ENCODE measurements at regions not wholly inside any gene's neighbourhood (a gene's known extent, or its start where the extent isn't known, plus 50 kb on each side); places are given as distances from the start of the nearest gene placed in this dataset.

GRCh38 chr2:16191431-16192200 lies 251.3 kb downstream of the MYCN start:
- no peaks in the 10 kb centered on the region for H3F3A ChIP-seq (replicated peaks; ENCODE audit: insufficient read depth)
- peaks cover 0 to 30% of the 10 kb centered on the region in 2 experiments; a peak in 1 of 4 replicates for H3K4me1 ChIP-seq (ENCODE audit: control insufficient read depth in 1 of 2, insufficient read depth in 2 of 2, low read depth in 1 of 2, low read length in 1 of 2)
- H3K36me3 ChIP-seq (replicated peaks in 1 of 2; ENCODE audit: control insufficient read depth in 1 of 2, insufficient read depth in 2 of 2, low read length in 1 of 2) = no peaks in the 10 kb centered on the region
- CTCF ChIA-PET = interaction anchor here (0.7 to 2.0 kb wide), 2 partner anchors 27 to 97 kb away, joined by 3 to 6 read pairs; no protein-coding TSS in a partner anchor
- H3K27me3 ChIP-seq (ENCODE audit: insufficient read depth) = no peaks in the 10 kb centered on the region
- H3K4me2 ChIP-seq = no peak overlapping the region
- TF ChIP-seq POLR2AphosphoS5 (IDR thresholded peaks at IDR 0.05; ENCODE audit: low read depth, low read length) (no peak), RFX5 (IDR thresholded peaks at IDR 0.05; ENCODE audit: low read length) (no peak)
- H4K20me1 ChIP-seq (ENCODE audit: insufficient read depth) = no peaks in the 10 kb centered on the region
- H2AFZ ChIP-seq (ENCODE audit: low read depth) = no peak overlapping the region
- 47% methylated on average over 10 of the region's 10 CpGs for WGBS (ENCODE audit: low lambda C conversion rate)
- DNase-seq = no peak
- H3K4me3 ChIP-seq (ENCODE audit: low read depth in 2 of 2, low read length in 1 of 2) = no peak overlapping the region
- POLR2A ChIA-PET = interaction anchor here (1.0 kb wide), 1 partner anchor 92 kb away, joined by 3 read pairs; no protein-coding TSS in a partner anchor
- no peak overlapping the region for H3K27ac ChIP-seq (ENCODE audit: low read depth in 2 of 2, low read length in 1 of 2)
- H3K79me2 ChIP-seq (ENCODE audit: insufficient read depth) = no peaks in the 10 kb centered on the region
- H3K9ac ChIP-seq = no peak overlapping the region
- peaks cover 3% of the 10 kb centered on the region; the same call in 1 of the 2 replicates for H3K9me3 ChIP-seq
- H3K9me2 ChIP-seq = no peaks in the 10 kb centered on the region

GRCh38 chr2:16190446-16191270 lies 250.3 kb downstream of the MYCN start:
- Histone ChIP-seq H3K9ac (no peak overlapping the region), H3K27me3 (ENCODE audit: insufficient read depth) (no peaks in the 10 kb centered on the region), H3K36me3 (replicated peaks in 1 of 2; ENCODE audit: control insufficient read depth in 1 of 2, insufficient read depth in 2 of 2, low read length in 1 of 2) (no peaks in the 10 kb centered on the region), H3K9me2 (no peaks in the 10 kb centered on the region), H3F3A (replicated peaks; ENCODE audit: insufficient read depth) (no peaks in the 10 kb centered on the region), H3K4me3 (ENCODE audit: low read depth in 2 of 2, low read length in 1 of 2) (no peak overlapping the region), H3K27ac (ENCODE audit: low read depth in 2 of 2, low read length in 1 of 2) (no peak overlapping the region), H2AFZ (ENCODE audit: low read depth) (no peak overlapping the region), H3K9me3 (peaks cover 3% of the 10 kb centered on the region; the same call in 1 of the 2 replicates), H3K4me2 (no peak overlapping the region), H3K79me2 (ENCODE audit: insufficient read depth) (no peaks in the 10 kb centered on the region), H4K20me1 (ENCODE audit: insufficient read depth) (no peaks in the 10 kb centered on the region), H3K4me1 (ENCODE audit: control insufficient read depth in 1 of 2, insufficient read depth in 2 of 2, low read depth in 1 of 2, low read length in 1 of 2) (peaks cover 0 to 32% of the 10 kb centered on the region in 2 experiments; a peak in 1 of 4 replicates)
- ChIA-PET CTCF (no interaction called here), POLR2A (interaction anchor here (1.0 kb wide), 1 partner anchor 91 kb away, joined by 3 read pairs; no protein-coding TSS in a partner anchor)
- no peak for TF ChIP-seq SIN3A (IDR thresholded peaks at IDR 0.05; ENCODE audit: borderline replicate concordance, low read depth, low read length)
- no peak for TF ChIP-seq MAX (IDR thresholded peaks at IDR 0.05; ENCODE audit: low read depth)
- WGBS (ENCODE audit: low lambda C conversion rate) = 54% methylated on average over 8 of the region's 8 CpGs
- no peak for DNase-seq

GRCh38 chr2:16189836-16190160 lies 249.4 kb downstream of the MYCN start:
- CTCF ChIA-PET = no interaction called here

More at GRCh38 chr2:16189836-16190160, 249.4 kb downstream of the MYCN start:
- Histone ChIP-seq H3K9me3 (no peaks in the 10 kb centered on the region; the same call in none of the 2 replicates), H3K9ac (no peak overlapping the region), H3F3A (replicated peaks; ENCODE audit: insufficient read depth) (no peaks in the 10 kb centered on the region), H3K4me3 (ENCODE audit: low read depth in 2 of 2, low read length in 1 of 2) (no peak overlapping the region), H4K20me1 (ENCODE audit: insufficient read depth) (no peaks in the 10 kb centered on the region), H2AFZ (ENCODE audit: low read depth) (no peak overlapping the region), H3K27ac (ENCODE audit: low read depth in 2 of 2, low read length in 1 of 2) (no peak overlapping the region), H3K9me2 (no peaks in the 10 kb centered on the region), H3K79me2 (ENCODE audit: insufficient read depth) (no peaks in the 10 kb centered on the region), H3K4me2 (no peak overlapping the region), H3K36me3 (replicated peaks in 1 of 2; ENCODE audit: control insufficient read depth in 1 of 2, insufficient read depth in 2 of 2, low read length in 1 of 2) (no peaks in the 10 kb centered on the region), H3K27me3 (ENCODE audit: insufficient read depth) (no peaks in the 10 kb centered on the region), H3K4me1 (ENCODE audit: control insufficient read depth in 1 of 2, insufficient read depth in 2 of 2, low read depth in 1 of 2, low read length in 1 of 2) (peaks cover 0 to 32% of the 10 kb centered on the region in 2 experiments; a peak in 1 of 4 replicates)
- 45% methylated on average over 3 of the region's 3 CpGs for WGBS (ENCODE audit: low lambda C conversion rate)
- TF ChIP-seq TAF1 (IDR thresholded peaks at IDR 0.05; ENCODE audit: borderline replicate concordance, low read depth, low read length) (no peak), TEAD4 (IDR thresholded peaks at IDR 0.05; ENCODE audit: borderline replicate concordance, insufficient read depth) (no peak), NRF1 (IDR thresholded peaks at IDR 0.05; ENCODE audit: low read depth, low read length) (no peak), MAX (IDR thresholded peaks at IDR 0.05; ENCODE audit: low read depth) (no peak), YY1 (IDR thresholded peaks at IDR 0.05; ENCODE audit: low read depth) (no peak), GABPA (IDR thresholded peaks at IDR 0.05; ENCODE audit: low read depth) (no peak)
- POLR2A ChIA-PET = no interaction called here
- no peak for DNase-seq
